ENCODE measurements at regions not wholly inside any gene's neighbourhood (a gene's known extent, or its start where the extent isn't known, plus 50 kb on each side); places are given as distances from the start of the nearest gene placed in this dataset.

DNA sequence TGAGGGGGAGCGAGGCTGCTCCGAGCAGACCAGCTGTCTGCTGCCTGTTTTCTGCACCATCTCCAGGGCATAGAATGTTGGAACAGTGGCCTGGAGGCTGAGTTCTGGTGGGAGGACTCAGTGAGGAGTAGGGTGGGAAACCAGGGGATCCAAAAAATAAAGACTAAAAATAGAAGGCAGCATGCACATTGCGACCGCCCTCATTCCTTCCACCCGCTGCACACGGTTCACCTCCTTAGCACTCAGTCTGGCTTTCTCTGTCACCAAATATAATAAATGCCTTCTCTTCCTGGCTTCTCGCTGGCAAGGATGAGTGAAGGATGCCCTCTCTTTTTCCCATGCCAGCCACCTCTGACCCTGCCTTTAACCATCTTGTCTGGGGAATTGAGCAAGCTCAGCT lies 146.2 kb downstream of the AACS start:
- TF ChIP-seq, protein P1, sequence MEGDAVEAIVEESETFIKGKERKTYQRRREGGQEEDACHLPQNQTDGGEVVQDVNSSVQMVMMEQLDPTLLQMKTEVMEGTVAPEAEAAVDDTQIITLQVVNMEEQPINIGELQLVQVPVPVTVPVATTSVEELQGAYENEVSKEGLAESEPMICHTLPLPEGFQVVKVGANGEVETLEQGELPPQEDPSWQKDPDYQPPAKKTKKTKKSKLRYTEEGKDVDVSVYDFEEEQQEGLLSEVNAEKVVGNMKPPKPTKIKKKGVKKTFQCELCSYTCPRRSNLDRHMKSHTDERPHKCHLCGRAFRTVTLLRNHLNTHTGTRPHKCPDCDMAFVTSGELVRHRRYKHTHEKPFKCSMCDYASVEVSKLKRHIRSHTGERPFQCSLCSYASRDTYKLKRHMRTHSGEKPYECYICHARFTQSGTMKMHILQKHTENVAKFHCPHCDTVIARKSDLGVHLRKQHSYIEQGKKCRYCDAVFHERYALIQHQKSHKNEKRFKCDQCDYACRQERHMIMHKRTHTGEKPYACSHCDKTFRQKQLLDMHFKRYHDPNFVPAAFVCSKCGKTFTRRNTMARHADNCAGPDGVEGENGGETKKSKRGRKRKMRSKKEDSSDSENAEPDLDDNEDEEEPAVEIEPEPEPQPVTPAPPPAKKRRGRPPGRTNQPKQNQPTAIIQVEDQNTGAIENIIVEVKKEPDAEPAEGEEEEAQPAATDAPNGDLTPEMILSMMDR (IDR thresholded peaks at IDR 0.05), result no peak
- no peak for TF ChIP-seq ZFX (IDR thresholded peaks at IDR 0.05; ENCODE audit: borderline replicate concordance)
